WI38 (cell line): ENCODE measurements at regions not wholly inside any gene's neighbourhood (a gene's known extent, or its start where the extent isn't known, plus 50 kb on each side); places are given as distances from the start of the nearest gene placed in this dataset.

Source experiments
- H3K4me3 ChIP-seq: 2 replicates; pipeline ENCODE4 v1.5.1; 2011; ENCODE audit warnings: low read depth, mild to moderate bottlenecking, control low read depth, low read length
- CTCF ChIP-seq: IDR thresholded peaks from 2 replicates; pipeline ENCODE4 v1.5.1; 2012; ENCODE audit warnings: low read depth, mild to moderate bottlenecking, control low read depth, low read length

- H3K4me3 ChIP-seq, result no peak overlapping the region
- TF ChIP-seq CTCF, result no peak
Measured at GRCh38 chr3:99586701-99587100, 51.7 kb upstream of the COL8A1 start.

- H3K4me3 ChIP-seq, result no peak overlapping the region
- TF ChIP-seq CTCF, result no peak
Measured at GRCh38 chr3:99579965-99580364, 58.4 kb upstream of the COL8A1 start.

GRCh38 chr3:99579246-99579645 lies 59.1 kb upstream of the COL8A1 start:
- no peak overlapping the region for H3K4me3 ChIP-seq
- TF ChIP-seq CTCF, result no peak

- no peak overlapping the region for H3K4me3 ChIP-seq
- TF ChIP-seq CTCF, result no peak
Measured at GRCh38 chr3:99578339-99578970, 59.9 kb upstream of the COL8A1 start.

- TF ChIP-seq CTCF, result no peak
- H3K4me3 ChIP-seq, result no peak overlapping the region
Measured at GRCh38 chr3:99576904-99577559, 61.4 kb upstream of the COL8A1 start.

- H3K4me3 ChIP-seq, result no peak overlapping the region
- TF ChIP-seq CTCF, result no peak
Measured at GRCh38 chr3:99575683-99576082, 62.7 kb upstream of the COL8A1 start.

GRCh38 chr3:99570061-99570460 lies 68.3 kb upstream of the COL8A1 start:
- no peak overlapping the region for H3K4me3 ChIP-seq
- no peak for TF ChIP-seq CTCF
